ENCODE measurements at regions not wholly inside any gene's neighbourhood (a gene's known extent, or its start where the extent isn't known, plus 50 kb on each side); places are given as distances from the start of the nearest gene placed in this dataset.

GRCh38 chr6:85803721-85804120 lies 161.0 kb upstream of the SYNCRIP start:
- TF ChIP-seq SPI1 (IDR thresholded peaks at IDR 0.05; ENCODE audit: borderline replicate concordance, low read depth) (no peak), CTCF (IDR thresholded peaks at IDR 0.05; ENCODE audit: insufficient read depth, low read length) (no peak), GABPA (IDR thresholded peaks at IDR 0.05; ENCODE audit: low read depth) (no peak), REST (IDR thresholded peaks at IDR 0.05; ENCODE audit: insufficient replicate concordance, low read depth) (no peak), POLR2AphosphoS5 (IDR thresholded peaks at IDR 0.05; ENCODE audit: low read depth) (no peak)
- H3K4me3 ChIP-seq (replicated peaks; ENCODE audit: insufficient read depth, low read length), result no peak overlapping the region
- DNase-seq (ENCODE audit: low read depth in 1 of 2, low spot score in 1 of 2), result no peak

GRCh38 chr6:85802162-85802561 lies 159.5 kb upstream of the SYNCRIP start:
- TF ChIP-seq REST (IDR thresholded peaks at IDR 0.05; ENCODE audit: insufficient replicate concordance, low read depth) (no peak), CTCF (IDR thresholded peaks at IDR 0.05; ENCODE audit: insufficient read depth, low read length) (no peak), POLR2AphosphoS5 (IDR thresholded peaks at IDR 0.05; ENCODE audit: low read depth) (no peak), GABPA (IDR thresholded peaks at IDR 0.05; ENCODE audit: low read depth) (no peak), SPI1 (IDR thresholded peaks at IDR 0.05; ENCODE audit: borderline replicate concordance, low read depth) (no peak)
- Histone ChIP-seq H3K27ac (replicated peaks) (no peak overlapping the region), H3K4me3 (replicated peaks; ENCODE audit: insufficient read depth, low read length) (no peak overlapping the region), H3K27me3 (ENCODE audit: insufficient read depth, poor library complexity, severe bottlenecking) (no peaks in the 10 kb centered on the region)
- no peak for DNase-seq (ENCODE audit: low read depth in 1 of 2, low spot score in 1 of 2)

More at GRCh38 chr6:85803721-85804120, 161.0 kb upstream of the SYNCRIP start:
- Histone ChIP-seq H3K27me3 (ENCODE audit: insufficient read depth, poor library complexity, severe bottlenecking) (no peaks in the 10 kb centered on the region), H3K27ac (replicated peaks) (no peak overlapping the region)

GRCh38 chr6:85798931-85799652 lies 156.4 kb upstream of the SYNCRIP start:
- TF ChIP-seq SPI1 (IDR thresholded peaks at IDR 0.05; ENCODE audit: borderline replicate concordance, low read depth) (no peak), GABPA (IDR thresholded peaks at IDR 0.05; ENCODE audit: low read depth) (no peak), CTCF (IDR thresholded peaks at IDR 0.05; ENCODE audit: insufficient read depth, low read length) (no peak), POLR2AphosphoS5 (IDR thresholded peaks at IDR 0.05; ENCODE audit: low read depth) (no peak), REST (IDR thresholded peaks at IDR 0.05; ENCODE audit: insufficient replicate concordance, low read depth) (no peak)
- DNase-seq (ENCODE audit: low read depth in 1 of 2, low spot score in 1 of 2), result no peak
- peaks cover 5% of the 10 kb centered on the region for H3K27me3 ChIP-seq (ENCODE audit: insufficient read depth, poor library complexity, severe bottlenecking)
- no peak overlapping the region for H3K4me3 ChIP-seq (replicated peaks; ENCODE audit: insufficient read depth, low read length)
- no peak overlapping the region for H3K27ac ChIP-seq (replicated peaks)
